ENCODE measurements at regions not wholly inside any gene's neighbourhood (a gene's known extent, or its start where the extent isn't known, plus 50 kb on each side); places are given as distances from the start of the nearest gene placed in this dataset.

GRCh38 chr7:132653366-132653930 lies 77.2 kb upstream of the PLXNA4 start:
- Mint-ChIP-seq H3K27ac (no peak overlapping the region), H3K27me3 (ENCODE audit: low read depth) (peaks cover 8% of the 10 kb centered on the region), H3K9me3 (peaks cover 2% of the 10 kb centered on the region), H3K4me1 (peaks cover 13% of the 10 kb centered on the region), H3K36me3 (ENCODE audit: low read depth) (no peaks in the 10 kb centered on the region), H3K4me3 (no peak overlapping the region)
- TF ChIP-seq, protein P1, sequence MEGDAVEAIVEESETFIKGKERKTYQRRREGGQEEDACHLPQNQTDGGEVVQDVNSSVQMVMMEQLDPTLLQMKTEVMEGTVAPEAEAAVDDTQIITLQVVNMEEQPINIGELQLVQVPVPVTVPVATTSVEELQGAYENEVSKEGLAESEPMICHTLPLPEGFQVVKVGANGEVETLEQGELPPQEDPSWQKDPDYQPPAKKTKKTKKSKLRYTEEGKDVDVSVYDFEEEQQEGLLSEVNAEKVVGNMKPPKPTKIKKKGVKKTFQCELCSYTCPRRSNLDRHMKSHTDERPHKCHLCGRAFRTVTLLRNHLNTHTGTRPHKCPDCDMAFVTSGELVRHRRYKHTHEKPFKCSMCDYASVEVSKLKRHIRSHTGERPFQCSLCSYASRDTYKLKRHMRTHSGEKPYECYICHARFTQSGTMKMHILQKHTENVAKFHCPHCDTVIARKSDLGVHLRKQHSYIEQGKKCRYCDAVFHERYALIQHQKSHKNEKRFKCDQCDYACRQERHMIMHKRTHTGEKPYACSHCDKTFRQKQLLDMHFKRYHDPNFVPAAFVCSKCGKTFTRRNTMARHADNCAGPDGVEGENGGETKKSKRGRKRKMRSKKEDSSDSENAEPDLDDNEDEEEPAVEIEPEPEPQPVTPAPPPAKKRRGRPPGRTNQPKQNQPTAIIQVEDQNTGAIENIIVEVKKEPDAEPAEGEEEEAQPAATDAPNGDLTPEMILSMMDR (IDR thresholded peaks at IDR 0.05; ENCODE audit: unreplicated experiment in 3 of 3): no peak

- peaks cover 13% of the 10 kb centered on the region for H3K4me1 Mint-ChIP-seq
- no peak overlapping the region for H3K4me3 Mint-ChIP-seq
- TF ChIP-seq, protein P1 (IDR thresholded peaks at IDR 0.05; ENCODE audit: unreplicated experiment in 3 of 3): no peak
- no peaks in the 10 kb centered on the region for H3K36me3 Mint-ChIP-seq (ENCODE audit: low read depth)
- peaks cover 8% of the 10 kb centered on the region for H3K27me3 Mint-ChIP-seq (ENCODE audit: low read depth)
- H3K9me3 Mint-ChIP-seq: no peaks in the 10 kb centered on the region
- H3K27ac Mint-ChIP-seq: no peak overlapping the region
These were observed 76.2 kb upstream of the PLXNA4 start for GRCh38 chr7:132652507-132652906.

DNA sequence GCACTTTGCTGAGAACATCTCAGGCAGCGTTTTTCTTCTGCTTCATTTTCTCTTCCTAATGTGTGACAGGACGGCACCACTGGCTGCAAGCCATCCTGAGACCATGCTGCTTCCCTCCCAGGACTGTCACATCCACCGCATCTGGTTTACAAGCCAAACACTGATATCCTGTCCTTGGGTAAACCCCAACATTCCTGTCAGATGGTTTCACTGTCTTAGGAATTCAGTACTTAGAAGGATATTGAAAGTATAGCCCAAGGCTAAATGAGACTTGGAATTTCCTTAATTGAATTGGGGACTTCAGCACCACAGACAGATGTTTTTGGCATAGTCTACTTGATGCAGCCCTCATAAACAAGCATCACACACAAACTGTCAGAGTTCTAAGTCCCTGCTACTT lies 74.2 kb upstream of the PLXNA4 start:
- Mint-ChIP-seq H3K9me3 (no peaks in the 10 kb centered on the region), H3K4me1 (peaks cover 10% of the 10 kb centered on the region), H3K27me3 (ENCODE audit: low read depth) (peaks cover 2% of the 10 kb centered on the region), H3K36me3 (ENCODE audit: low read depth) (no peaks in the 10 kb centered on the region), H3K4me3 (no peak overlapping the region), H3K27ac (no peak overlapping the region)
- TF ChIP-seq, protein P1 (IDR thresholded peaks at IDR 0.05; ENCODE audit: unreplicated experiment in 3 of 3): no peak

- H3K27ac Mint-ChIP-seq: no peak overlapping the region
- H3K4me3 Mint-ChIP-seq: no peak overlapping the region
- TF ChIP-seq, protein P1 (IDR thresholded peaks at IDR 0.05; ENCODE audit: unreplicated experiment in 3 of 3): no peak
- no peaks in the 10 kb centered on the region for H3K36me3 Mint-ChIP-seq (ENCODE audit: low read depth)
- H3K4me1 Mint-ChIP-seq: no peaks in the 10 kb centered on the region
- no peaks in the 10 kb centered on the region for H3K9me3 Mint-ChIP-seq
- no peaks in the 10 kb centered on the region for H3K27me3 Mint-ChIP-seq (ENCODE audit: low read depth)
These were observed 71.0 kb upstream of the PLXNA4 start for GRCh38 chr7:132647311-132647710.

DNA sequence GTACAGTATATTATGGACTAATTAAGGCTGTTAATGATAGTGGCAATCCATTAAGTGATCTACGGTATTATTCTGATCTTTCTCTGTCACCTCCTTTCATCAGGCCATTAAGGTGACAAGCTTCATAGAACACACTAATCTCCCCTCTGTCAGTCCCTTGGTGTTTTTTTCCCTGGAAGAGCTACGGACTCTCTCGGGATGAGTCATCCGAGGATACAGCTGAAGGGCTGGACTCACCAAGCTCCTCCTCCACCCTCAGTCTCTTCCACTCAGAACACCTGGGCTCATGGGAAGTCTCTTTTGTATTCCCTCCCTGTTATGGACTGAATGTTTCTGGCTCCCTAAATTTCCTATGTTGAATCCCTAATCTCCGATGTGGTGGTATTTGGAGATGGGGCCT lies 69.8 kb upstream of the PLXNA4 start:
- H3K36me3 Mint-ChIP-seq (ENCODE audit: low read depth): no peaks in the 10 kb centered on the region
- H3K9me3 Mint-ChIP-seq: no peaks in the 10 kb centered on the region
- TF ChIP-seq, protein P1 (IDR thresholded peaks at IDR 0.05; ENCODE audit: unreplicated experiment in 3 of 3): no peak

GRCh38 chr7:132643302-132643701 lies 67.0 kb upstream of the PLXNA4 start:
- no peaks in the 10 kb centered on the region for H3K4me1 Mint-ChIP-seq
- TF ChIP-seq, protein P1 (IDR thresholded peaks at IDR 0.05; ENCODE audit: unreplicated experiment in 3 of 3): no peak
- no peak overlapping the region for H3K4me3 Mint-ChIP-seq
- no peak overlapping the region for H3K27ac Mint-ChIP-seq
- H3K27me3 Mint-ChIP-seq (ENCODE audit: low read depth): no peaks in the 10 kb centered on the region
- no peaks in the 10 kb centered on the region for H3K9me3 Mint-ChIP-seq
- H3K36me3 Mint-ChIP-seq (ENCODE audit: low read depth): no peaks in the 10 kb centered on the region

More for the DNA sequence above, 69.8 kb upstream of the PLXNA4 start:
- Mint-ChIP-seq H3K4me1 (no peaks in the 10 kb centered on the region), H3K4me3 (no peak overlapping the region), H3K27ac (no peak overlapping the region), H3K27me3 (ENCODE audit: low read depth) (no peaks in the 10 kb centered on the region)

Measured in nephron (organoid).